ENCODE measurements at regions not wholly inside any gene's neighbourhood (a gene's known extent, or its start where the extent isn't known, plus 50 kb on each side); places are given as distances from the start of the nearest gene placed in this dataset.

DNA sequence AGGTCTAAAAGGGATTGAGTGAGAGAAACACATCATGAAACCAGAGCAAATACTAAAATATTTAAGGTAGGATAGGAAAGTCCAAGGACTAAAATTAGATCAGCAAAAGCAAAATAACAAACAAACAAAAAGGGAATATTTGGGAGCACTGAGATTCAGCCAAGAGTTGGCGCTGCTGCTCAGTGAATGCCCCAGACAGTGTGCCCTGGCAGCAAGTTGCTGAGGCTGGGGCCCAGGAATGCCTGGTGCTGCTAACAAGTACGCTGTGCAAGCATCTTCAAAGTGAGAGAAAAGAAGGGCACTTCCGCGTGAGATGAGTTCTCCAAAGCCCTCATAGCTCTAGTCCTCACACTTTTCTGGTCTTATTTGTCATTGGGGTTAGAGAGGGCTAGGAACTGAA lies 603.3 kb downstream of the EFNA5 start:
- Histone ChIP-seq H3K4me1 (ENCODE audit: control insufficient read depth, extremely low read depth, insufficient read depth, low read length) (peaks cover 6% of the 10 kb centered on the region), H3K9ac (ENCODE audit: control insufficient read depth, extremely low read depth, insufficient read depth, low read length) (no peak overlapping the region), H3K4me3 (ENCODE audit: control insufficient read depth in 2 of 3, extremely low read depth in 1 of 3, insufficient read depth in 2 of 3, low read depth in 1 of 3, low read length in 3 of 3) (no peak overlapping the region), H3K4me2 (ENCODE audit: control insufficient read depth, extremely low read depth, insufficient read depth, low read depth, low read length) (no peak overlapping the region), H2AFZ (ENCODE audit: control insufficient read depth, low read length) (no peak overlapping the region), H4K20me1 (ENCODE audit: control insufficient read depth, extremely low read depth, insufficient read depth, low read length) (no peaks in the 10 kb centered on the region), H3K27me3 (ENCODE audit: control insufficient read depth, extremely low read depth, insufficient read depth, low read length) (no peaks in the 10 kb centered on the region), H3K9me3 (ENCODE audit: control insufficient read depth, low read depth, low read length) (no peaks in the 10 kb centered on the region), H3K9me1 (ENCODE audit: control insufficient read depth, extremely low read depth, insufficient read depth, low read length) (no peaks in the 10 kb centered on the region), H3K27ac (ENCODE audit: control insufficient read depth, insufficient read depth, low read length) (no peak overlapping the region), H3K79me2 (ENCODE audit: control insufficient read depth, insufficient read depth, low read length) (no peaks in the 10 kb centered on the region), H3K36me3 (ENCODE audit: control insufficient read depth in 2 of 2, extremely low read depth in 1 of 2, insufficient read depth in 2 of 2, low read length in 2 of 2) (no peaks in the 10 kb centered on the region)
- dilution Hi-C loops (cut with MboI; ENCODE audit: extremely low pct_ligation_motif_present, low sequenced_read_pairs) = no loop called here
- FAIRE-seq = no peak
- no peak for TF ChIP-seq EZH2 (IDR thresholded peaks at IDR 0.05; ENCODE audit: low read length)
- TF ChIP-seq, protein P1, sequence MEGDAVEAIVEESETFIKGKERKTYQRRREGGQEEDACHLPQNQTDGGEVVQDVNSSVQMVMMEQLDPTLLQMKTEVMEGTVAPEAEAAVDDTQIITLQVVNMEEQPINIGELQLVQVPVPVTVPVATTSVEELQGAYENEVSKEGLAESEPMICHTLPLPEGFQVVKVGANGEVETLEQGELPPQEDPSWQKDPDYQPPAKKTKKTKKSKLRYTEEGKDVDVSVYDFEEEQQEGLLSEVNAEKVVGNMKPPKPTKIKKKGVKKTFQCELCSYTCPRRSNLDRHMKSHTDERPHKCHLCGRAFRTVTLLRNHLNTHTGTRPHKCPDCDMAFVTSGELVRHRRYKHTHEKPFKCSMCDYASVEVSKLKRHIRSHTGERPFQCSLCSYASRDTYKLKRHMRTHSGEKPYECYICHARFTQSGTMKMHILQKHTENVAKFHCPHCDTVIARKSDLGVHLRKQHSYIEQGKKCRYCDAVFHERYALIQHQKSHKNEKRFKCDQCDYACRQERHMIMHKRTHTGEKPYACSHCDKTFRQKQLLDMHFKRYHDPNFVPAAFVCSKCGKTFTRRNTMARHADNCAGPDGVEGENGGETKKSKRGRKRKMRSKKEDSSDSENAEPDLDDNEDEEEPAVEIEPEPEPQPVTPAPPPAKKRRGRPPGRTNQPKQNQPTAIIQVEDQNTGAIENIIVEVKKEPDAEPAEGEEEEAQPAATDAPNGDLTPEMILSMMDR (optimal IDR thresholded peaks at IDR 0.05 in 1 of 3, IDR thresholded peaks at IDR 0.05 in 1 of 3, conservative IDR thresholded peaks at IDR 0.05 in 1 of 3; ENCODE audit: extremely low read depth in 1 of 3, insufficient read depth in 2 of 3, low read length in 3 of 3) = no peak
- DNase-seq (ENCODE audit: low read depth, low spot score) = no peak

DNA sequence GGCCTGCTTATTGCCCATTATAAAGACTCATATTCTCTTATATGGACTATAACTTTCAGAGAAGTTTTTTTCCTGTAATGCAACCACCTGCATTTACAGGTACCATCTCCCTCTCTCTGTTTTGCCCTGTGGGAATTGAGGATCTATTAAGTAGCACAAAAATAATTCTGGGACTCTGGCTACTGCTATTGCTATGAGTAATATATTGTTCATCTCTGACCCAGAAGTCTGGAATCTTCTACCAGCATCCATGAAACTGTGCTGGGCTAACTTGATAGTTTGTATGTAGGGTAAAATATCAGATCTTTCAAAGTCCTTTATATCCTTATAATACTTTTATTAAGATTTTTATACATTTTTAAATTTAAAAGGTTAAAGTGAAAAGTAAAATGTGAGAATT lies 607.2 kb downstream of the EFNA5 start:
- H3K4me3 ChIP-seq (ENCODE audit: control insufficient read depth in 2 of 3, extremely low read depth in 1 of 3, insufficient read depth in 2 of 3, low read depth in 1 of 3, low read length in 3 of 3) = no peak overlapping the region
- H3K9me1 ChIP-seq (ENCODE audit: control insufficient read depth, extremely low read depth, insufficient read depth, low read length) = no peaks in the 10 kb centered on the region
- H3K27ac ChIP-seq (ENCODE audit: control insufficient read depth, insufficient read depth, low read length) = no peak overlapping the region
- H3K9me3 ChIP-seq (ENCODE audit: control insufficient read depth, low read depth, low read length) = no peaks in the 10 kb centered on the region
- TF ChIP-seq, protein P1 (optimal IDR thresholded peaks at IDR 0.05 in 1 of 3, IDR thresholded peaks at IDR 0.05 in 1 of 3, conservative IDR thresholded peaks at IDR 0.05 in 1 of 3; ENCODE audit: extremely low read depth in 1 of 3, insufficient read depth in 2 of 3, low read length in 3 of 3) = no peak
- TF ChIP-seq EZH2 (IDR thresholded peaks at IDR 0.05; ENCODE audit: low read length) = no peak
- H3K9ac ChIP-seq (ENCODE audit: control insufficient read depth, extremely low read depth, insufficient read depth, low read length) = no peak overlapping the region
- dilution Hi-C loops (cut with MboI; ENCODE audit: extremely low pct_ligation_motif_present, low sequenced_read_pairs) = no loop called here
- peaks cover 6% of the 10 kb centered on the region for H3K4me1 ChIP-seq (ENCODE audit: control insufficient read depth, extremely low read depth, insufficient read depth, low read length)
- H2AFZ ChIP-seq (ENCODE audit: control insufficient read depth, low read length) = no peak overlapping the region
- no peak overlapping the region for H3K4me2 ChIP-seq (ENCODE audit: control insufficient read depth, extremely low read depth, insufficient read depth, low read depth, low read length)
- FAIRE-seq (no peak), DNase-seq (ENCODE audit: low read depth, low spot score) (peak; percentile 1)
- no peaks in the 10 kb centered on the region for H3K79me2 ChIP-seq (ENCODE audit: control insufficient read depth, insufficient read depth, low read length)
- H4K20me1 ChIP-seq (ENCODE audit: control insufficient read depth, extremely low read depth, insufficient read depth, low read length) = no peaks in the 10 kb centered on the region
- no peaks in the 10 kb centered on the region for H3K27me3 ChIP-seq (ENCODE audit: control insufficient read depth, extremely low read depth, insufficient read depth, low read length)
- no peaks in the 10 kb centered on the region for H3K36me3 ChIP-seq (ENCODE audit: control insufficient read depth in 2 of 2, extremely low read depth in 1 of 2, insufficient read depth in 2 of 2, low read length in 2 of 2)
